KMS-11 (cell line): ENCODE measurements at regions not wholly inside any gene's neighbourhood (a gene's known extent, or its start where the extent isn't known, plus 50 kb on each side); places are given as distances from the start of the nearest gene placed in this dataset.

Experiments
- H2AFZ ChIP-seq: fragments of 200-600 bp; sonication (generic); 2 replicates; pipeline ENCODE4 v1.6.1; 2016; ENCODE audit warnings: antibody characterized with exemption, mixed run types, low read depth
- H3K27ac ChIP-seq: fragments of 200-600 bp; sonication (generic); 2 replicates; pipeline ENCODE4 v1.6.1; 2016; ENCODE audit warnings: mild to moderate bottlenecking, mixed run types
- H3K27me3 ChIP-seq: fragments of 200-600 bp; sonication (generic); 2 replicates; pipeline ENCODE4 v1.6.1; 2017; ENCODE audit warnings: mild to moderate bottlenecking, low read depth, mixed run types, moderate library complexity; ENCODE audit not compliant: insufficient read depth
- H3K36me3 ChIP-seq: fragments of 200-600 bp; sonication (generic); 2 replicates; pipeline ENCODE4 v1.6.1; 2017; ENCODE audit warnings: mild to moderate bottlenecking, mixed run types; ENCODE audit not compliant: insufficient read depth
- H3K4me1 ChIP-seq: fragments of 200-600 bp; sonication (generic); 2 replicates; pipeline ENCODE4 v1.6.1; 2016; ENCODE audit warnings: mild to moderate bottlenecking, low read depth, mixed run types; ENCODE audit not compliant: poor library complexity, severe bottlenecking
- H3K4me2 ChIP-seq: fragments of 200-600 bp; sonication (generic); 2 replicates; pipeline ENCODE4 v1.7.0; 2016; ENCODE audit warnings: mild to moderate bottlenecking, mixed run types
- H3K4me3 ChIP-seq: fragments of 200-600 bp; sonication (generic); IDR thresholded peaks from 2 replicates; pipeline ENCODE4 v1.6.1; 2017; ENCODE audit warnings: low read depth, low read length, mixed read lengths; ENCODE audit not compliant: insufficient read depth
- H3K79me2 ChIP-seq: fragments of 200-600 bp; sonication (generic); 2 replicates; pipeline ENCODE4 v1.6.1; 2016; ENCODE audit warnings: low read depth, mixed run types; ENCODE audit not compliant: insufficient read depth
- H3K9ac ChIP-seq: fragments of 200-600 bp; sonication (generic); 2 replicates; pipeline ENCODE4 v1.6.1; 2016; ENCODE audit warnings: mild to moderate bottlenecking, mixed run types
- H4K20me1 ChIP-seq: fragments of 200-600 bp; sonication (generic); 2 replicates; pipeline ENCODE4 v1.6.1; 2016; ENCODE audit warnings: mild to moderate bottlenecking, mixed run types; ENCODE audit not compliant: insufficient read depth
- CTCF ChIP-seq: fragments of 200-600 bp; sonication (generic); conservative IDR thresholded peaks from 2 replicates; pipeline ENCODE4 v1.6.1; 2017; ENCODE audit warnings: low read depth, mild to moderate bottlenecking, antibody characterized with exemption, low read length, moderate library complexity, mixed read lengths

- H2AFZ ChIP-seq = no peak overlapping the region
- H3K4me3 ChIP-seq = no peak overlapping the region
- no peaks in the 10 kb centered on the region for H3K36me3 ChIP-seq
- H3K27ac ChIP-seq = no peak overlapping the region
- H3K4me1 ChIP-seq = peaks cover 3% of the 10 kb centered on the region
- H4K20me1 ChIP-seq = no peaks in the 10 kb centered on the region
- no peak for TF ChIP-seq CTCF
- no peaks in the 10 kb centered on the region for H3K27me3 ChIP-seq
- no peak overlapping the region for H3K9ac ChIP-seq
- no peak overlapping the region for H3K4me2 ChIP-seq
- no peaks in the 10 kb centered on the region for H3K79me2 ChIP-seq
Measured at GRCh38 chr6:165875946-165876345, 212.9 kb upstream of the PDE10A start.

DNA sequence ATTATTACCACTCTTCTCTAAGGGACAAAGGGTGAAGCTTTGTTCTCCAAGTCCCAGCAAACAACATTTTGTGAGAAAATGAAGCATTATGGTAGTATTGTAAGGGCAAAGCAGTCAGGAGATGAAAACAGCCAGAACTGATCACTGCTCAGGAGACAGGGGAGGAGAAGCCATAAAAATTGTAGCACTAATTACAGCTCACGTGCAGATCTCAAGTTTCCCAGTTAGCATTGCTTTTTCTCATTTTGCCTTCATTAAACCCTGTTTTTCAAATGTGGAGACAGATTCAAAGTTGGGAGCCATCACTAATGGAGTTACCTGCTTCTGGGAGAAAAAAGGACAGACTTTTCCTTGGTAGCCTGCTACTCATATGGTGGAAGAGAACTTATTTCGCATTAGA lies 210.9 kb upstream of the PDE10A start:
- H3K79me2 ChIP-seq = no peaks in the 10 kb centered on the region
- H3K4me1 ChIP-seq = no peaks in the 10 kb centered on the region
- H4K20me1 ChIP-seq = no peaks in the 10 kb centered on the region
- H3K9ac ChIP-seq = no peak overlapping the region
- no peaks in the 10 kb centered on the region for H3K27me3 ChIP-seq
- no peak overlapping the region for H3K4me3 ChIP-seq
- no peaks in the 10 kb centered on the region for H3K36me3 ChIP-seq
- H3K4me2 ChIP-seq = no peak overlapping the region
- TF ChIP-seq CTCF = no peak
- H3K27ac ChIP-seq = no peak overlapping the region
- H2AFZ ChIP-seq = no peak overlapping the region

DNA sequence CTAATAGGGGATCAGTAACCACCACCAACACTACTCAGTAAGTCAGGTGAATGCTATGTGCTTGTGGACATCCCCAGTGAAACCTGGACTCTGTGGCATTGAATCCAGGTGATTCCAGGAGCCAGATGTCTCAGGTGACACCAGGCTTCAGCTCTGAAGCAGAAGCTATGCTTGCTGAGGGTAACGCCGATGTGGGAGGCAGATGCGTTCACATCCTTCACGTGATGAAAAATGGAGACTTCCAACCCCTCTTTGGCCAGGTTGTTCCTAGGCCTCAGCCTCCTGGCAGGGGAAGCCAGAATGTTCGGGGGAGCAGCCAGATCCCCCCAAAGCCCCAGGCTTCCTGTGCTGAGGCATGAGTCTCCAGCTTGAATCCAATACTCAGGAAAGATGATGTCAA lies 209.8 kb upstream of the PDE10A start:
- Histone ChIP-seq H3K79me2 (no peaks in the 10 kb centered on the region), H3K27me3 (no peaks in the 10 kb centered on the region), H2AFZ (no peak overlapping the region), H3K36me3 (no peaks in the 10 kb centered on the region), H3K4me2 (no peak overlapping the region), H4K20me1 (no peaks in the 10 kb centered on the region), H3K4me3 (no peak overlapping the region), H3K4me1 (no peaks in the 10 kb centered on the region), H3K9ac (no peak overlapping the region), H3K27ac (no peak overlapping the region)
- no peak for TF ChIP-seq CTCF

DNA sequence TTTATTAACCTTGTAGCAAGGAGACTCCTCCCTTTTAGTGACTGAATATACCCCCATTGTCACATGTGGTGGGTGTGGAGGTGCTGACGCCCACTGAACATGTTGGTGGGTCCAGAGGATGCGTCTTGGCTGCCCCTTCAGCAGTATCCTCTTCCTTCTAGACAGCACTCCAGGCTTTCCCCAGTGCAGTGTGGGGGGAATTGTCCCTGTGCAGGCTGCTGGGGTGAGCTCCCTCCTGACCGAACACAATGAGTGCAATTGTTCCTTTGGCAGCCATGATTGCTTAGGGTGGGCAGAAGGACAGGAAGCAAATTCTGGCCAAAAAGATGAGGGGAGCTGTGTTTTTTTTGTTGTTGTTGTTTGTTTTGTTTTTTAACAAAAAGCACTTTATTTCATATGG lies 209.3 kb upstream of the PDE10A start:
- Histone ChIP-seq H3K27me3 (no peaks in the 10 kb centered on the region), H3K27ac (no peak overlapping the region), H3K4me2 (no peak overlapping the region), H3K79me2 (no peaks in the 10 kb centered on the region), H3K4me3 (no peak overlapping the region), H2AFZ (no peak overlapping the region), H3K36me3 (no peaks in the 10 kb centered on the region), H3K9ac (no peak overlapping the region), H4K20me1 (no peaks in the 10 kb centered on the region), H3K4me1 (no peaks in the 10 kb centered on the region)
- no peak for TF ChIP-seq CTCF

- no peak overlapping the region for H3K4me2 ChIP-seq
- H3K9ac ChIP-seq = no peak overlapping the region
- no peaks in the 10 kb centered on the region for H3K4me1 ChIP-seq
- no peak overlapping the region for H3K27ac ChIP-seq
- H3K27me3 ChIP-seq = no peaks in the 10 kb centered on the region
- H2AFZ ChIP-seq = no peak overlapping the region
- no peaks in the 10 kb centered on the region for H4K20me1 ChIP-seq
- no peak for TF ChIP-seq CTCF
- H3K79me2 ChIP-seq = no peaks in the 10 kb centered on the region
- no peaks in the 10 kb centered on the region for H3K36me3 ChIP-seq
- H3K4me3 ChIP-seq = no peak overlapping the region
Measured at GRCh38 chr6:165871571-165871970, 208.5 kb upstream of the PDE10A start.
